ENCODE measurements at regions not wholly inside any gene's neighbourhood (a gene's known extent, or its start where the extent isn't known, plus 50 kb on each side); places are given as distances from the start of the nearest gene placed in this dataset.

GRCh38 chr2:188909036-188909435, 65.1 kb upstream of the COL3A1 start:
- DNase-seq (ENCODE audit: low read depth in 4 of 4, low spot score in 1 of 4), result no peak

GRCh38 chr2:188916736-188917135, 57.4 kb upstream of the COL3A1 start:
- DNase-seq (ENCODE audit: low read depth in 4 of 4, low spot score in 1 of 4), result no peak

- DNase-seq (ENCODE audit: low read depth in 4 of 4, low spot score in 1 of 4), result no peak
These were observed 56.5 kb upstream of the COL3A1 start for GRCh38 chr2:188917632-188918031.

GRCh38 chr2:188919824-188920223, 54.3 kb upstream of the COL3A1 start:
- no peak for DNase-seq (ENCODE audit: low read depth in 4 of 4, low spot score in 1 of 4)

- no peak for DNase-seq (ENCODE audit: low read depth in 4 of 4, low spot score in 1 of 4)
These were observed 52.0 kb upstream of the COL3A1 start for GRCh38 chr2:188922191-188922590.

Data from stimulated activated CD4-positive, alpha-beta T cell treated with anti-CD3 and anti-CD28 coated beads, Interleukin-1b, Interleukin-23, amount 100 ng/mL, for 24 hours (primary cell).